ENCODE measurements at regions not wholly inside any gene's neighbourhood (a gene's known extent, or its start where the extent isn't known, plus 50 kb on each side); places are given as distances from the start of the nearest gene placed in this dataset.

DNA sequence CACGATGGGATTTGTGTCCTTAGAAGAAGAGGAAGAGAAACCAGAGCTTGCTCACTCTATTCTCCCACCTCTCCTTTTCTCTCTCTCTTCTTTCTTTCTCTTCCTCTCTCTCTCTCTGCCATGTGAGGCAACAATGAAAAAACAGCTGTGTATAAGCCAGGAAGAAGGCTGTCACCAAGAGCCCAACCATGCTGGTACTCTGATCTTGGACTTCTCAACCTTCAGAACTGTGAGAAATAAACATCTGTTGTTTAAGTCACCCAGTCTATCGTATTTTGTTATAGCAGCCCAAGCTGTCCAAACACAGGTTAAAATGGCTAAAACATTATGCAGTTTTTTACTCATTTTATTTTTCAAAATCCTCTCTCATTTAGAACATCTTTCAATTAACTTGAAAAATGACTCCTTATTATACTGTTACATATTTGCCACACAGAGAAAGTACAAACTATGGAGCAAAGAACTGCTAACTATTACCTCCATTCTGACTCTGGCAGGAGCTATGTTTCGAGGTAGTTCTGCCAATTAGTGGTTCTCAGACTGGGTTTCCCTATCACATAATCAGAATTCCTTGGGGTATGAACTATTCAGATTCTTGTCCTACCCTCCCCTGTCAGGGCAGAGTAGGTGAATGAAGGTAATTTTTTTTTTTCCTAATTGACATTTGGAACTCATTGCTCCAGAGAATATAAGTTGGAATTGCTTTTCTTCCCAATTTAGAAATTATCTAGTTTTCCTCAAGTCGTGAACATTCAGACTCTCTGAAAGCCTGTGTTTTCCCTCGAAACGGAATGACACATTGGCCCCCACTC, 434.6 kb downstream of the ENC1 start:
- peak; percentile 89 for DNase-seq

DNA sequence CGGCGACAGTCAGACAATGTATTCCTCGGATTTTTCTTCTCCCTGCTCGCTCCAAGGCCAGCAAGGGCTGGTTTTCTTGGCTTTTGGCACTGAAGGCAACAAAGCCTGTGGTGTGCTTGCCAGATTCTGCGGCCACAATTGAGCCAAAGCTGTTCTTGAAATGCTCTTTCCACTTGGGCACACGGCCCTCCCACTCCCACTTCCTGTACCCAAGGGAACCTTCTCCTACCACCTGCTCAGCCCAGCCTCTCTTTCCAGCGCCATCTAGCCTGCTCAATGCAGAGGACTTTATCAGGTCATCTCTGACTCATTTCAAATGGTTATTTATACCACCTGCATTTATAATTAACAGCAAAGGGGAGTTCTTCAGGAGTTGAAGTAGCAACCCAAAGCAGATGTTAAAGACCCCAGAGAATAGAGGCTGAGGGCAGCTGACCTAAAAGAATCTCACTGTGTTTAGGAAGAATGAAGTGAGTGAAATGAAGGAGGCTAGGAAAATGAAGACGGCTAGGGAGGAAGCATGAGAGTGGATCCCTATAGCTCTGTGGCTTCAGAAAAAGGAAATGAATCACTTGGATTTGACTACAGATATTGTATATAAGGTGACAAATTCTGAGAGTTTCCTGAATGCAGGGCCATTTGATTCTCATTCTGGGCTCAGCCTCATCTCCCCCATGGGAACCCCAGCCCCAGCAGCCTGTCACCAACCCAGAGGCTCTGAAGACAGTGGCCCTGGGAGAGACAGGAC, 439.0 kb downstream of the ENC1 start:
- DNase-seq: peak; percentile 16

DNA sequence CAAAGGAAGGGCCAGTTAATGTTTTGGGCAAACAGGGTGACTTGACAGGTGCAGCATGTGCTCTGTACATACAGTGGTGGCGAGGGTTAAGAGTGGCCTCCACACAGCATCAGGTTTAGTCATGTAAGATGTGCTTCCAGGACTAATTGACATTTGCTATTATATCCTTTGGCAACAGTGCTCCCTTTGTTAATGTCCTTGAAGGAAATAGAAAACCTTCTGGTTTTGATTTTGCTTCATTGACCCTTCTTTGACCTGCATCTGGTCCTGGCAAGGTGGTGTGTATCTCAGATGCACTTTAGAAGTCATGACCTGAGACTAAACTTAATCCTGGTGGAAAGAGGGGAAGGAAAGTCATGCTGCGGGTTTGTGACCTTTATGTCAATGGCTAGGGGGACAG, 440.0 kb downstream of the ENC1 start:
- no peak for DNase-seq

DNA sequence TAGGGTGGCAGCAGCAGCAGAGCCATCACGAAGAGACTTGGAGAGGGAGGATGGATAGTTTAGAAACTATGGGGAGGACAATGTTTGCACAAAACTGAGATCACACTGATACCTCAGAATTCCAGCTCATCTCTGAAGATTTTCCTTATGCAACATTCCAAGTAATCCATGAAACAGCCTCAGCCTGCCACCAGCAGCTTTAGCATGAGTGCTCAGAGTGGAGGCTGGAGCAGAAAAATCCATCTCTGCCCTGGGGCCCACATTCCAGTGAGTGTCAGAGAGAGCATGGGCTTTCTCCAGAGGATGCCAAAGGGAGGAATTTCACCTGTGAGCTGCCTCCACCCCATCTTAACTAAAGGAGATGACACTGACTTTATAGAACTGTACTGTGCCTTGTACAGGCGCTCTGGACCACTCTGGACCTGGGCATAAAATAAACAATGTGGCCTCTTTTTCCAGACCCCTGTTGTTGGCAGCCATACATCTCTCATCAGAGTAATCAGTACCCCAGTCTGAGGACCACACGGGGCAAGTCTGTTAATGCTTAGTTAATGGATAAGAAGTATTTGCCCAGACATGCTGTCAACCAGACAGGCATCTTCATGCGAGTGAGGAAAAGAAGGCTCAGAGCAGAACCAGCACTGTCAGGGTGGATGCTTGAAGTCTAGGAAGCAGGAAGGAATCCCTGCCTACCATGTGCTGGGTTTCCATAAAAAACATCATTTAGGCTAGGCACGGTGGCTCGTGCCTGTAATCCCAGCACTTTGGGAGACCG, 440.9 kb downstream of the ENC1 start:
- DNase-seq: peak; percentile 17

DNA sequence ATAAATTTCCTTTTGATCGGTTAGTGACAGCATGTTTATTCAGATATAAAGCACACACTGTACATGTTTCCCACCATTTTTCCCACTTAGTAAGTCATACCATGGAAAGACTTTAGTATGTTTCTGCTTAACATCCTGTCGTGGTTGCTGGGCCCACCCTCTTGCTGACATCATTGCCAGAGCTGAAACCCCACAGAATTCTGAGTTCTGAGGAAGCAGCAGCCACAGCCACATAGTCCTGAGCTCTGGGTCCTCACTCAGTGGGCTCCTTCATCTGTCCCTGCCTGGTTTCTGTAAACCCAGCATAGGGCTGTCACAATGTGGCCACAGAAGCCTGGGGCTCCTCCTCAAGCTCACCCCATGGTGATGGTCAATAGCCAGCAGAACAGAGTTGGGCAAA, 441.5 kb downstream of the ENC1 start:
- no peak for DNase-seq

DNA sequence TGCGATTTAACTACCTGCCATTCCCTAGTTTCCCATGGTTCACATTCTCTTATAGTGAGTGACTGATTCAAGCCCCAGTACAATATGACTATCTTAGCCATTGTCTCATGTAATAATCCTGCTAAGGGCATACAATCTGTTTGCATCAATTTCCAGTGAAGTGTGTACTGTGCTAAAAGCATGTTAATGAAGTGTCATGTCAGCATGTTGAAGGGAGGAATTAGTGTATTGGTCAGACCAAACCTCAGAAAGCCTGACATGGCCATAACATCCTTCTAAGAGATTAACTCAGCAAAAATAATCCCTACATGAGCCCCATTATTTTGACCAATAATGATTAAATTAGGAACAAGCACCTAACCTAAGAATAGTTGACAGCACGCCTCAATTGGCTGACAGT, 442.4 kb downstream of the ENC1 start:
- DNase-seq: no peak

DNA sequence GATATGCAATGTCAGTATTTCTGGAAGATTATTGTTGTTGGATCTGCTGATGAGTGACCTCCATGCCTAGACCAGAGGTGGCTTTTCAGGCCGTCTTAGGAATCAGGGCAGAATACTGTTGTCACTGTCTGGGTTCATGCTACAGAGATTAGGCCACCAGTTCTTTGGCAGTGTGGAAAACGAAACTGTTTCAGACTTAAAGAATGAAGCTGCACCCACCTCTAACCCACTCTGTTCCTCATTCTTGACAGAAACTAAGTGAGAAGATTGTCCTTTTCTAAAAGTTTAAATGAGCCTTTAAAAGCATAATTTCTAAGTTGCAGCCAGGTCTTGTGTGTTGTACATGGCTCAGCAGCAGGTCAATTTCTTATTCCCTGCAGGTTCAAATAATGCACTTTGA, 444.3 kb downstream of the ENC1 start:
- DNase-seq: no peak

DNA sequence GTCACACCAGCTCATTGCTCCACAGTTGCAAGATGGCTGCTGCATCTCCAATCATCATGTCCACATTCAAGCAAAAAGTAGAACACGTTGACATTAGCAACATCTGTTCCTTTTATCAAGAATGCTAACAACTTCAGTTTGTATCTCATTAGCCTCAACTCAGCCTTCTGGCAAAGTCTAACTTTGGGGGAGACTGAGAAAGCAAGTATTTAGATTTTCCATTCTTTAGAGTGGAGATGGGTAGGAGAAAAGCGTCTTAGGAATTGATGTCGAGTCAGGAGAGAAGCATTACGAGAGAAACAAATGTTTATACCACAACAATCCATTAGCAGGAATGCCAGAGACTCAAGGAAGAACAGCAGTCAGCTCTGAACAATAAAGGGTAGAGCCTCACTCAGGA, 446.3 kb downstream of the ENC1 start:
- no peak for DNase-seq

DNA sequence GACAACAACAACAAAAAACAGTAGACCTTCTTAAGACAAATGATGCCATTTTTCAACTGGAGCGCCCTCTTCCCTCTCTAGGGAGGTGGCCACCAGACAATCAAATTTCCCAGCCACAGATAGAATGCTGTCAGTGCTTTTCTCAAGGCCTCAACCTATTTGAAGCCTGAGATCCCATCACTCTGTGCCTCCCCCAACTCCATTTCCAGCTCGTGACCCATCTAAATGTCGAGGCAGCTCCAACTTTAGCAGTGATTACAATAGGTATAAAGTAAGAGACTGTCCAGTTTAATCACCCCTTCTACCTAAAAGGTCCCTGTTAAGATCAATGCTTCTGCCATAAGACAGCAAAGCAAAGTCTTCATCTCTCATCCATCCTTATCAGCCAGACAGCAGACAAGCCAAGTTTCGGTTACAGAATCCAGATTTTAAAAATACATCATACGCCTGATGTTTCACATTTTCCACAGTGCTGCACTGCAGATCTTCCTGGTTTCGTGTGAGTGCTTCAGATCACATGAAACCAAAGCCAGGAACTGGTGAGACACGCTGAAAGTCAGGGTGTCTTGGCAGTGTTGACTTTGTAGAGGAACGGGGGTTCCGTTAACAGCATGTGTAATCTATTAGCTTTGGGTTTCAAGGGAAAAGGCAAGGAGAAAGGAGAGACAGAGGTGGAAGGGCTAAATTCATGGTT, 447.8 kb downstream of the ENC1 start:
- DNase-seq: no peak

DNA sequence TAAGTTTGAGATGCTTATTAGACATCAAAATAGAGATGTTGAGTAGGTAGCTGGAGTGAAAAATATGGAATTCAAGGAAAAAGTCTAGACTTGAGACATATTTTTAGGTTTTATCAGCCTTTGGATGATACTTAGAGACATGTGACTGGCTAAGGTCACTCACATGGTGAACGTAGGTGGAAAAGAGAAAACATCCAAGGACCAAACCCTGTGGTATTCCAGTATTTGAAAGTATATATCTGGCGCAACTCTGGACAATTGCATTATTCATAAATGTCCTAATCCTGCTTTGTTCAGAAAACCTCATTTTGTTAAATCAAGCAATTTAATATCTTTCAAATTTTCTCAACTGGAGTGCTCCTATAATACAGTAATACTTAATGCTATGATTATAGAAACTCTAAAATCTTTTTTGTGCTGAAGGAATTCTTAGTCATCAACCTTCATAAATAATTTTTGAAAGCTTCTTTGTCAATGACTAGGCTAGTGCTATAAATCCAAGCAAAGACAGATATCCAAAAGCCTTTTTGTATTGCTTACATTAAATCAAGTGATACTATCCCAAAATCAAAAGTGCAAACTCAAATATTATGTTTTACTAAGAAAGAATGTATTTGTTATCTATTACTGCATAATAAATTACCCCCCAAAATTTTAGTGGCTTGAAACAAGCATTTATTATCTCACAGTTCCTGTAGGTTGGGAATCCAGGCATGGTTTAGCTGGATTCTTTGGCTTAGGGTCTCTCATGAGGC, 452.0 kb downstream of the ENC1 start:
- no peak for DNase-seq

DNA sequence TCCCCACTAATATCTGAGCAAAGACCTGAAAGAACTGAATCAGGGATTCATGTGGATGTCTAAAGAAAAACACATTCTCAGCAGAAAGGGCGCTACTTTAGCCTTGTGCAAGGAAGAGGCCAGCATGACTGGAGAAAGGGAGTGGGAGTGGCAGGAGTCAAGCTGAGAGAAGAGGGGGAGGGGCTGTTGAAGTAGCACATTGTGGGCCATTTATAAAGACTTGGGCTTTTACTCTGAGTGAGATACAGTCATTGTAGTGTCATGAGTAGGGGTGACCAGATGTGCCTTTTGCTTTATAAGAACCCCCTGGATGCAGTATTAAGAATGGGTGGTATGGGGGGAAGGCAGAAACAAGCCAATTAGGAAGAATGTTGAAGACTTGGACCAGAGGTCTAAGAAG, 452.8 kb downstream of the ENC1 start:
- no peak for DNase-seq

DNA sequence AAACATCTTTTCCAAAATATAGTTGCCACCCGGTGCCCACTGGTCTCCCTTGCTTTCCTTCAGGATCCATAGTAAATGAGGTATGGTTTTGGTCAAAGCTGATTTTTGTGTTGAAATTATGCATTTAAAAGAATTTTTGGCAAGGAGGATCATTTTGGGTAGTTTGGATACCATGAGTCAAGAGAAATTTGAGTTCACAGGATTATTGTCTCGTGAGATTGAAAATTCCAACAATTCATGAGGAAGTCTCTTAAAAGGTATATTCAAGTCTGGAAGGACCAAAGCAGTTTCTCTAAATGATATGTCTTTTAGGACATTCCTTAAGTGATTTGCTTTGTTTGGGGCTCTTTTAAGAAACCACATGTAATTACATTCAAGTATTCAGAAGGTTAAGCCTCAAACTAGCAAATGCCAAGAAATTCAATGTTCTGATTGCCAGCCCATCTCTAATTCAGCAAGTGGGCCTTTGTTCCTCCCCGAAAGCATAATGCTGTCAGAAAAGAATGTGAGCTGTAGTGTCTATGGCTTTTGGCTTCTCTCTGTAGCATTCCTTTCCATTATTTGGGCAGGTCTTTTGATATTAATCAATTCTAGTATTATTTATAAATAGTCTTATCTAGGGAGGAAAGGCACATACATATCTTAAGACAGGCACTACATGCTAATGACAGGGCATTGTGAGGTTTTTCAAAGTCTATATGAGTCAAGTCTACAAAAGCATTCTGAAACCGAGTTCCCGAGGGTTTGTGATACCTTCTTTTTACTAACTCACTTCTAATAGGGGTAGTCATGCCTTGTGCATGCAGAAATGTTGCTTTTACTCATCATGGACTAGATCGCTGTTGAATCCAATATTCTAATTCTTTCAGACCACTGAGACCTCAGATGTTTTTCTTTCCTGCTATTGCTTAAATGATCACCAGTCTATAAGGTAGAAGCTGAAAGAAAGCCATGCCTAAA, 453.9 kb downstream of the ENC1 start:
- DNase-seq: no peak

DNA sequence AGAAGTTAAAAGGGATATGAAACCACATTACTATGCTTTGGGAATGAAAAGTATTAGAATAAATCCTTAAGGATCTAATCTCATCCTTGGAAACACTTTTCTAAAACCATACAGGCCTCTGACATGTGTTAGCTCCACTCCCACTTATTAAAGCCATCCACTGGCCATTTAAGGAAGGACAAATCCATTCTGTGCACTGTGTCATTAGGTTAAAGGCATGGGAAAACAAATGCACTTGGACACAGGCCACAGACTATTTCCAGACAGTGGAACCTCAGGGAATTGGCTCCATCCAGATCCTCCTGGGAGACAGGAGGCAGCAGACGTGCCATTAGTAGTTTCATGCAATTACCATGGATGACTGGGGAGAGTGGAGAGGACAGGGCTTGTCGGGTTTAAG, 454.9 kb downstream of the ENC1 start:
- no peak for DNase-seq

DNA sequence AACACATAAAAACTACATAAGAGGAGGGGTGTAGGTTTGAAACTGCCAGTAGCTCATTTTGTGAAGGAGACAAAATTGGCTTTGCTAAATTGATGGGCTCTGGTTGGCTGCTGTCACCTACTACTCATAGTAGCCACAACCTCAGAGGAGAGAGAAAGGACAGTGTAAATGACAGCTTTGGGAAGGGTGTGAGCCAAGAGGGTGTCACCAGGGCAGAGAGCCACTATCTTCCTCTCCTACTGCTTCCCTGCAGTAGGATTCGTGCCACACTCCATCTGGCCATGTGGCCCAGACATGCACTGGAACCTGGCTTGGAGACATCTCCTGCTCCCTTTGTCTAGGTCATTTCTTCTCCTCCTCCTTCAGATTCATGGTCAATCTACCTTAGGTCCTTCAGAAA, 455.9 kb downstream of the ENC1 start:
- DNase-seq: no peak

DNA sequence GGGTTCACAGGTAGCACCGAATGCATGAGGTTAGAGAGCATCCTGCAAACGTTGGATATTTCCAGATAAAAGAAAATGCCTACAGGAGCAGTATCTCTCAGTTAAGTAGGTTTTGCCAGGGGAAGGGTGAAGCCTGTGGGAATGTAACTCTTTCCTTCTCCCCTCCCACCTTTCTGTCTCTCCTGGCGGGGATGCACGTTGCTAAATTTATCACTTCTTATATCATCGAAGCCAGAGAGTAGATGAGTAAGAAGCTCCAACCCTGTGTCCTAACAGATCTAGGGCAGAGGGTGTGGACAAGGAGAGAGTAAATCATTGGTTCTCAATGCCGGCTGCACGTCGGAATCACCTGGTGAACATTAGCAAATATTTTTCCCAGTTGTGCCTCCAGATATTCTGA, 457.5 kb downstream of the ENC1 start:
- no peak for DNase-seq

DNA sequence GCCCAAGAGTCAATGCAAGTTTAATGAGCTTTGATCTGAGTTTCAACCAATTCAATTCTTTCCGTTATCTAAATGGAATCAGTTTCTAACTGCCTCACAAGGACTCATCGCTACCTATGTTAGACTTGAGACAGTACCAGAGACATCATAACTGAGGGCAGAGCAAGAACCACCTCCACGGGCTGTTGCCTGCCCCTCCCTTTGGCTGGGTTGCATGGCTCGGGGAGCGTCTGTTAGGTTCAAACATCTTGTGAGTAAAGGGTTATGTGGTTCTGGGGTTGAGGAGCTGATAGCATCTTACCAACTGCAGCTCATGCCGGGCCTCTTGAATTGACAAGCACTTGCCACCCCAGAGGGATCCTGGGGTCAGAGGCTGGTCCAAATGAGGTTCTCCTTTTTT, 457.9 kb downstream of the ENC1 start:
- no peak for DNase-seq

DNA sequence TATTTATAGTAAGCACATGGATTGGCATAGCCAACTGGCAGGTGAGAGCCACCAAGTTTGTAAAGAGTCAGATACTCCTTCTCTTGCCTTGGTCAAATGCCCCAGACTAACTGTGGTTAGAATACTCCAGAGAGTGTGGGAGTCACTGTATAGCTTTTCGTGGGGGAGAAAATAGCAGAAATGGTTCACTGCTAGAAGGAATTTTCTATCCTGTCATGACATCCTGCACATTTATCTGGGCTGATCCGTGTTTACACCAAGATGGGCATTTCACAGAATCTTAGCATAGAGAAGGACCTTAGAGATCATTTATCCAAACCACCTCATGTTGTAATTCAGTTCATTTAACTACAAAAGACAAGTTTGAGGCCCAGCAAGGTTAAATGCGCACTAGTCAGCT, 460.8 kb downstream of the ENC1 start:
- DNase-seq: peak; percentile 83

DNA sequence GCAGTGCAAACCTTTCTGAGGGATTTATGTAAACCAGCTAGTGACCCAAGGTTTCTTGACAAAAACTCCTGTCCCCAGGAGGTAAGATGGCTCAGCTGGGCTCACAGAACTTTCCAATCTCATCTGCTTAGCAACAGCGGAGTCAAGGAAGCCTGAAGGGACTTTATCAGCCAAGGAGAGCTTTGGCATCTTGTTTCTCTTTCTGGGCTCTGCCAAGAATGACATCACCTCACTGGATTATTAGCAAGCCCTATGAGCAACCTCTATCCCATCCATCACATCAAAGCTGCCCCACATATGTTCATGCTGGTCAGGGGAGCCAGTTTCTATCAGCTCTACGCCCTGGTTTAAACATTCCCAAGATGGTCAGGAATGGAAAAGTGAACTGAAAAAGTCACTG, 461.3 kb downstream of the ENC1 start:
- peak; percentile 96 for DNase-seq

DNA sequence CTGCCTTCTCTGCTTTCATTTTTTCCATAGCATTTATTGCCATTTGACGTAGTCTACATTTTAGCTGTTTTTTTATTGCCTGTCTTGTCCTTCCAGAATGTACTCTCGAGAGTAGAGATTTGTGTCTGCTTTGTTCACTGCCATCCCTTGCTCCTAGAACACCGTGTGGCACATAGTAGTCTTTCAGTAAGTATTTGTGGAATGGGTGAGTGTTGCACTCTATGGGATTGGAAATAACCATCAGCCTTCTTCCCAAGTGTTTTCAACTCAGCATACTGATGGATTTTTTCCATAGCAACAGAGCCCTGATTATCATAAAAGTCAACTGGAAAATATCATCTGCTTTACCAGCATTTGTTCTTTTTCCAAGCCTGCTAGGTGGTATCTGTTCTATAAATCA, 462.6 kb downstream of the ENC1 start:
- no peak for DNase-seq

DNA sequence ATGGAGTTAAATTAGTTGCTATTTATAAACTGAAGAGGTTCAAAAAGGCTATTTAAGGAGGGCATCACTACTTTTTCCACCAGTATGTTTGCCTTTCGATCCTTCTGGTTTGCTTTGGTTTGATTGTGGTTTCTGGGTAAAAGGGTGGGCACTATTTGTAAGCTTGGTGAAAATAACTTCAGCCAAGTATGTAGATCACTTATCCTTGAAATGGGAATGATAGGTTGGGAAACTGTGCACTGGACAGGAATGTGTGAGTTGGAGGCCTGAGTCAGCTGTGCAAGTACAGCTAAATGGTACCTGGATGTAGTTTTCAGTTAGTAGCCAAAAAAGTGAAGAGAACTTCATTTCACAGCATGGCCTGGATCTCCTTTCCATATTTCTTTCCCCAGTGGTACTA, 466.2 kb downstream of the ENC1 start:
- DNase-seq: peak; percentile 11

DNA sequence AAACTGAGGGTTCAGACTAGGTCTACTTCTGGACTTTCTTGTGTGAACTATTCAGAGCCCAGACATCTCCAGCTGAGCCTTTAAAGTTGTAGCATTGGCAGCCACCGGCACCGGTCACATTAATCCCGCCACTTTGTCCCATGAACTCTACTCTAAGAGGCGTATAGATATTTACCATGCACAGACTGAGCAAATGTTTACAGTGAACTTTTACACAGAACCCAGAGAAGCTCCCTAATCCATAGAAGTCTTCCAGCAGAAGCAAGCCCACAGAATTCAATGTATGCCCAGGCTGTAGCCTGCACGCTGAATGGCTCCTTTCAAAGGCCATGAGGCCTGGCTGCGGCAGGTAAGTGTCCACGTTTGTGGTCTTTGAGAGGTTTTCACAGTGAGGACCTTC, 466.9 kb downstream of the ENC1 start:
- no peak for DNase-seq
